ENCODE measurements at regions not wholly inside any gene's neighbourhood (a gene's known extent, or its start where the extent isn't known, plus 50 kb on each side); places are given as distances from the start of the nearest gene placed in this dataset.

- Histone ChIP-seq H3K36me3 (ENCODE audit: control insufficient read depth in 1 of 2, insufficient read depth in 2 of 2, low read length in 2 of 2) (peaks cover 0 to 2% of the 10 kb centered on the region in 2 experiments), H2BK12ac (ENCODE audit: low read length) (no peak overlapping the region), H3K14ac (ENCODE audit: low read length) (no peak overlapping the region), H2BK120ac (ENCODE audit: insufficient read depth, low read length, poor library complexity) (no peak overlapping the region), H3K4me1 (ENCODE audit: control insufficient read depth in 1 of 2, insufficient read depth in 2 of 2, low read length in 2 of 2) (no peaks in the 10 kb centered on the region), H3K4me3 (ENCODE audit: low read depth, low read length) (no peak overlapping the region), H2BK5ac (ENCODE audit: low read depth, low read length, poor library complexity) (no peak overlapping the region), H3K9ac (ENCODE audit: low read length) (no peak overlapping the region), H3K18ac (ENCODE audit: low read length) (no peak overlapping the region), H4K91ac (ENCODE audit: low read depth, low read length) (no peak overlapping the region), H3K23ac (ENCODE audit: low read length) (no peak overlapping the region), H3K27ac (ENCODE audit: low read depth, low read length) (no peak overlapping the region), H3K27me3 (ENCODE audit: insufficient read depth, low read length) (no peaks in the 10 kb centered on the region), H4K8ac (ENCODE audit: low read depth, low read length) (no peak overlapping the region), H4K12ac (ENCODE audit: low read depth, low read length) (no peak overlapping the region), H3K4me2 (ENCODE audit: low read length) (no peak overlapping the region), H3K79me2 (ENCODE audit: control insufficient read depth, insufficient read depth, low read length, poor library complexity) (no peaks in the 10 kb centered on the region), H3K4ac (ENCODE audit: low read depth, low read length) (no peak overlapping the region), H3K9me3 (ENCODE audit: insufficient read depth, low read depth, low read length) (no peaks in the 10 kb centered on the region), H3K79me1 (ENCODE audit: low read length) (peaks cover 5% of the 10 kb centered on the region), H2AK5ac (ENCODE audit: low read length) (no peak overlapping the region), H2AFZ (ENCODE audit: insufficient read depth, low read length, poor library complexity) (no peak overlapping the region)
- WGBS (ENCODE audit: extremely low coverage, insufficient coverage, insufficient read length) = no CpG with 5 or more reads among the region's 2 CpGs
- no peak for DNase-seq
Measured at GRCh38 chr10:55368467-55368866, 567.4 kb upstream of the PCDH15 start.

DNA sequence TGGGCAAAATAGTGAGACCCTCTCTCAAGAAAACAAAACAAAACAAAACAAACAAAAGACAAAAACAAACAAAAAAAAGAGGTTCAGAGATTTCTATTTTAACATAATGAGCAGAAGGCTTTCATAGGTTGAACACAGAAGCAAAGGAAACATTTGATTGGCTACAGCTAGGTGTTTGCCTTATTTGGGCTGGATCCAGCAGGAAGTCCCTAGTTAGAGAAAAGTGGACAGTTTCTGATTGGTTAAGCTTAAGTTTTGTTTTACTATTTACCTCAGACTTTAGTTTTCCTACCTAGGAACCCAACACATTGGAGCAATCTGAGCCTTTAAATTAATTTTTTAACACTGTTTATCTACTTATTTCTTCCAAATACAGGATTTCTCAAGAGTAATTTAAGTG, 566.5 kb upstream of the PCDH15 start:
- no peak overlapping the region for H3K4me3 ChIP-seq (ENCODE audit: low read depth, low read length)
- H3K79me1 ChIP-seq (ENCODE audit: low read length) = peaks cover 5% of the 10 kb centered on the region
- no peak overlapping the region for H3K4ac ChIP-seq (ENCODE audit: low read depth, low read length)
- no peak overlapping the region for H3K9ac ChIP-seq (ENCODE audit: low read length)
- peaks cover 0 to 2% of the 10 kb centered on the region in 2 experiments for H3K36me3 ChIP-seq (ENCODE audit: control insufficient read depth in 1 of 2, insufficient read depth in 2 of 2, low read length in 2 of 2)
- no peak overlapping the region for H4K12ac ChIP-seq (ENCODE audit: low read depth, low read length)
- H2BK120ac ChIP-seq (ENCODE audit: insufficient read depth, low read length, poor library complexity) = peak overlapping the region; percentile 11
- no peak overlapping the region for H2BK5ac ChIP-seq (ENCODE audit: low read depth, low read length, poor library complexity)
- H3K9me3 ChIP-seq (ENCODE audit: insufficient read depth, low read depth, low read length) = no peaks in the 10 kb centered on the region
- H3K23ac ChIP-seq (ENCODE audit: low read length) = no peak overlapping the region
- H3K18ac ChIP-seq (ENCODE audit: low read length) = no peak overlapping the region
- no peak for DNase-seq
- no peak overlapping the region for H2AFZ ChIP-seq (ENCODE audit: insufficient read depth, low read length, poor library complexity)
- peak overlapping the region; percentile 80 for H4K91ac ChIP-seq (ENCODE audit: low read depth, low read length)
- no peak overlapping the region for H3K14ac ChIP-seq (ENCODE audit: low read length)
- H2AK5ac ChIP-seq (ENCODE audit: low read length) = peak overlapping the region; percentile 35
- no peak overlapping the region for H4K8ac ChIP-seq (ENCODE audit: low read depth, low read length)
- H2BK12ac ChIP-seq (ENCODE audit: low read length) = peak overlapping the region; percentile 65
- no peaks in the 10 kb centered on the region for H3K79me2 ChIP-seq (ENCODE audit: control insufficient read depth, insufficient read depth, low read length, poor library complexity)
- H3K4me1 ChIP-seq (ENCODE audit: control insufficient read depth in 1 of 2, insufficient read depth in 2 of 2, low read length in 2 of 2) = no peaks in the 10 kb centered on the region
- no peaks in the 10 kb centered on the region for H3K27me3 ChIP-seq (ENCODE audit: insufficient read depth, low read length)
- H3K27ac ChIP-seq (ENCODE audit: low read depth, low read length) = no peak overlapping the region
- no peak overlapping the region for H3K4me2 ChIP-seq (ENCODE audit: low read length)

DNA sequence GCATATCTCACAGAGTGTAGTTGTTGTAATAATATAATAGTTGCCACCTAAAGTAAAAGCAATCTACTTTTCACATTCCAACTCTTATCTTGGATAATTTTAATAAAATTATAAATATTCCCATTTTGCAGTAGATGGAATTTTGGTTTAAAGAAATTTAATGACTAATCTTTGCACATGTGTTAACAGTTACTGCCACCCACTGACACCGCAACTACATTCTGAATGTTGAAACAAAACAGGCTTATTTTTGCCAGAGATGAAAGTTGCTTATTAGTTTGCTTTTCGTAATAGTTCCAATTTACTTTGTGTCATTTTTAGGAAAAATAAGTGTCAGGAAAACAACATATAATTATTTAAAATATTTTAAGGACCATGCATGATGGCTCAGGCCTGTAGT, 557.5 kb upstream of the PCDH15 start:
- no peaks in the 10 kb centered on the region for H3K36me3 ChIP-seq (ENCODE audit: control insufficient read depth in 1 of 2, insufficient read depth in 2 of 2, low read length in 2 of 2)
- no peak overlapping the region for H3K9ac ChIP-seq (ENCODE audit: low read length)
- DNase-seq = no peak
- H4K91ac ChIP-seq (ENCODE audit: low read depth, low read length) = no peak overlapping the region
- H3K4me2 ChIP-seq (ENCODE audit: low read length) = no peak overlapping the region
- no peak overlapping the region for H3K23ac ChIP-seq (ENCODE audit: low read length)
- no peak overlapping the region for H3K27ac ChIP-seq (ENCODE audit: low read depth, low read length)
- no peaks in the 10 kb centered on the region for H3K9me3 ChIP-seq (ENCODE audit: insufficient read depth, low read depth, low read length)
- no peak overlapping the region for H4K12ac ChIP-seq (ENCODE audit: low read depth, low read length)
- no peak overlapping the region for H2AFZ ChIP-seq (ENCODE audit: insufficient read depth, low read length, poor library complexity)
- no peak overlapping the region for H2BK5ac ChIP-seq (ENCODE audit: low read depth, low read length, poor library complexity)
- no peak overlapping the region for H3K18ac ChIP-seq (ENCODE audit: low read length)
- no CpG with 5 or more reads among the region's 2 CpGs for WGBS (ENCODE audit: extremely low coverage, insufficient coverage, insufficient read length)
- no peak overlapping the region for H3K4ac ChIP-seq (ENCODE audit: low read depth, low read length)
- H4K8ac ChIP-seq (ENCODE audit: low read depth, low read length) = no peak overlapping the region
- H3K14ac ChIP-seq (ENCODE audit: low read length) = no peak overlapping the region
- H3K79me1 ChIP-seq (ENCODE audit: low read length) = no peaks in the 10 kb centered on the region
- H2BK120ac ChIP-seq (ENCODE audit: insufficient read depth, low read length, poor library complexity) = no peak overlapping the region
- H2BK12ac ChIP-seq (ENCODE audit: low read length) = no peak overlapping the region
- H3K4me3 ChIP-seq (ENCODE audit: low read depth, low read length) = no peak overlapping the region
- no peak overlapping the region for H2AK5ac ChIP-seq (ENCODE audit: low read length)
- no peaks in the 10 kb centered on the region for H3K27me3 ChIP-seq (ENCODE audit: insufficient read depth, low read length)
- no peaks in the 10 kb centered on the region for H3K4me1 ChIP-seq (ENCODE audit: control insufficient read depth in 1 of 2, insufficient read depth in 2 of 2, low read length in 2 of 2)
- no peaks in the 10 kb centered on the region for H3K79me2 ChIP-seq (ENCODE audit: control insufficient read depth, insufficient read depth, low read length, poor library complexity)

- Histone ChIP-seq H2BK5ac (ENCODE audit: low read depth, low read length, poor library complexity) (no peak overlapping the region), H3K23ac (ENCODE audit: low read length) (no peak overlapping the region), H3K4ac (ENCODE audit: low read depth, low read length) (no peak overlapping the region), H4K91ac (ENCODE audit: low read depth, low read length) (no peak overlapping the region), H3K79me2 (ENCODE audit: control insufficient read depth, insufficient read depth, low read length, poor library complexity) (no peaks in the 10 kb centered on the region), H3K14ac (ENCODE audit: low read length) (no peak overlapping the region), H2BK12ac (ENCODE audit: low read length) (no peak overlapping the region), H3K4me3 (ENCODE audit: low read depth, low read length) (no peak overlapping the region), H3K79me1 (ENCODE audit: low read length) (no peaks in the 10 kb centered on the region), H3K36me3 (ENCODE audit: control insufficient read depth in 1 of 2, insufficient read depth in 2 of 2, low read length in 2 of 2) (no peaks in the 10 kb centered on the region), H2AK5ac (ENCODE audit: low read length) (no peak overlapping the region), H3K18ac (ENCODE audit: low read length) (no peak overlapping the region), H3K4me1 (ENCODE audit: control insufficient read depth in 1 of 2, insufficient read depth in 2 of 2, low read length in 2 of 2) (no peaks in the 10 kb centered on the region), H3K27ac (ENCODE audit: low read depth, low read length) (no peak overlapping the region), H3K4me2 (ENCODE audit: low read length) (no peak overlapping the region), H2AFZ (ENCODE audit: insufficient read depth, low read length, poor library complexity) (no peak overlapping the region), H4K12ac (ENCODE audit: low read depth, low read length) (no peak overlapping the region), H4K8ac (ENCODE audit: low read depth, low read length) (no peak overlapping the region), H2BK120ac (ENCODE audit: insufficient read depth, low read length, poor library complexity) (no peak overlapping the region), H3K9ac (ENCODE audit: low read length) (no peak overlapping the region), H3K9me3 (ENCODE audit: insufficient read depth, low read depth, low read length) (no peaks in the 10 kb centered on the region), H3K27me3 (ENCODE audit: insufficient read depth, low read length) (no peaks in the 10 kb centered on the region)
- DNase-seq = no peak
- no CpG with 5 or more reads among the region's 1 CpG for WGBS (ENCODE audit: extremely low coverage, insufficient coverage, insufficient read length)
Measured at GRCh38 chr10:55353414-55353813, 552.4 kb upstream of the PCDH15 start.

All from trophoblast cell (in vitro differentiated cells and primary cell).